ENCODE measurements at regions not wholly inside any gene's neighbourhood (a gene's known extent, or its start where the extent isn't known, plus 50 kb on each side); places are given as distances from the start of the nearest gene placed in this dataset.
"Not testable (repeated sequence)": the region's sequence is repeated elsewhere in the genome, so short reads cannot be mapped to it uniquely, and the experiment has no call there.

DNA sequence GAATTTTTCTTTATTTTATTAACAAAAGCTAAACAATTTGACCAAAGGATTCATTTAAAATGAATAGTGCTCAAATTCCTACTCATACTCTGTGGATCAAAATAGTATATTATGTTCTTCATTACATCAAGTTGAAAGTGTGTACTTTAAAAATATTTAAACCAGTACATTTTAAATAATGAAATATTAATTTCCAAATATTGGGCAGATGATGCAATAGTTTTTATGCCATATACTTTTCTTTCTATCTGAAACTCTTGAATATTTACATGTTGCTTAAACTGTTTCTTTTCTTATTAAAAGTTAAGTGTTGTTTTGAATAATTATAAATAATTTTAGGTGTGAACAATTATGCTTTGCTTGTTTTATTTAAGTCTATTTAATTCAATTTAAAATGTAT lies 144.7 kb upstream of the TMPRSS15 start:
- intact Hi-C loops (cut with DNase I), result no loop called here
- ATAC-seq (no peak), DNase-seq (no peak)

GRCh38 chr21:18549214-18549905 lies 145.8 kb upstream of the TMPRSS15 start:
- ATAC-seq (no peak), DNase-seq (no peak)
- intact Hi-C loops (cut with DNase I), result no loop called here

- ATAC-seq, result no peak
- intact Hi-C loops (cut with DNase I), result no loop called here
- DNase-seq, result no peak
Measured at GRCh38 chr21:18550361-18550760, 146.8 kb upstream of the TMPRSS15 start.

DNA sequence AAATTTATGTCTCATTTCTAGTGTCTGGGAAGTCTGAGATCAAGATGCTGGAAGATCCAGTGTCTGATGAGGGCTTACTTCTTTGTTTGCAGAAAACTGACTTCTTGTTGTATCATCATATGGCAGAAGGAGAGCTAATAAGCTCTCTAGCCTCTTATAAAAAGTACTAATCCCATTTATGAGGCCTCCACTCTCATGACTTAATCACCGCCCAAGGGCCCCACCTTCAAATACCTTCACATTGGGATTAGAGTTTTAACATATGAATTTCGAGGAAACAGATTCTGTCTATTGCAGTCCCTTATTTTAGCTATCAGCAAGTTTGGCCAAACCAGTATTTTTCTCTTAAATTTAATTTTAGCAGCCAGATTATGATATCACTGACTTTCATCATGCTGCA lies 150.2 kb upstream of the TMPRSS15 start:
- DNase-seq, result no peak
- no peak for ATAC-seq
- intact Hi-C loops (cut with DNase I), result no loop called here

GRCh38 chr21:18567770-18568169 lies 164.2 kb upstream of the TMPRSS15 start:
- intact Hi-C loops (cut with DNase I); ATAC-seq; DNase-seq: not testable (repeated sequence)

- intact Hi-C loops (cut with DNase I), result no loop called here
- DNase-seq (no peak), ATAC-seq (no peak)
Measured at GRCh38 chr21:18588001-18588662, 184.5 kb upstream of the TMPRSS15 start.

DNA sequence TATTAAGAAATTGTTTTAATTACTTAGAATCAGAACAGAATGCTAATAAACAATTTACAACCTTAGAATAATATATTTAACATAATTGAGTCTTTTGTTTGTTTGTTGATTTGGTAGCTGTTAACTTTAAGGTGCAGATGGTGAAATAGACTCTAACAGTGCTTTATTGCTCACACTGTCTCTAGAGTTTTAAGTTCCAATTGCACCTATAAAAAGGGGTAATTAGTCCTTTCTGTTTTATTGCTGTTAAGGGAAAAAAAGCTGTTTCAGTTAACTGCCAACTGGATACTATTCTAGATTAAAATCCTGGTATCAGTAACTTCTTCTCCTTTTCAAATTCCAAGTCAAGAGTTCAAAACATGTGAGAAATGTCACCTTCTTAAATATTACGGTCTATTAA lies 197.6 kb upstream of the TMPRSS15 start:
- intact Hi-C loops (cut with DNase I), result no loop called here
- ATAC-seq (no peak), DNase-seq (no peak)

- ATAC-seq (no peak), DNase-seq (no peak)
- intact Hi-C loops (cut with DNase I), result no loop called here
Measured at GRCh38 chr21:18602711-18603110, 199.1 kb upstream of the TMPRSS15 start.

- intact Hi-C loops (cut with DNase I), result no loop called here
- no peak for DNase-seq
- ATAC-seq, result no peak
Measured at GRCh38 chr21:18603261-18603660, 199.7 kb upstream of the TMPRSS15 start.

- intact Hi-C loops (cut with DNase I), result no loop called here
- ATAC-seq, result no peak
- DNase-seq, result no peak
Measured at GRCh38 chr21:18603980-18604379, 200.4 kb upstream of the TMPRSS15 start.

- ATAC-seq (no peak), DNase-seq (no peak)
- intact Hi-C loops (cut with DNase I), result no loop called here
Measured at GRCh38 chr21:18608226-18608625, 204.6 kb upstream of the TMPRSS15 start.

- intact Hi-C loops (cut with DNase I), result no loop called here
- ATAC-seq, result no peak
- no peak for DNase-seq
Measured at GRCh38 chr21:18614303-18614702, 210.7 kb upstream of the TMPRSS15 start.

GRCh38 chr21:18617291-18617690 lies 213.7 kb upstream of the TMPRSS15 start:
- ATAC-seq (no peak), DNase-seq (no peak)
- intact Hi-C loops (cut with DNase I), result no loop called here

- intact Hi-C loops (cut with DNase I), result no loop called here
- DNase-seq, result no peak
- no peak for ATAC-seq
Measured at GRCh38 chr21:18620436-18620835, 216.9 kb upstream of the TMPRSS15 start.

DNA sequence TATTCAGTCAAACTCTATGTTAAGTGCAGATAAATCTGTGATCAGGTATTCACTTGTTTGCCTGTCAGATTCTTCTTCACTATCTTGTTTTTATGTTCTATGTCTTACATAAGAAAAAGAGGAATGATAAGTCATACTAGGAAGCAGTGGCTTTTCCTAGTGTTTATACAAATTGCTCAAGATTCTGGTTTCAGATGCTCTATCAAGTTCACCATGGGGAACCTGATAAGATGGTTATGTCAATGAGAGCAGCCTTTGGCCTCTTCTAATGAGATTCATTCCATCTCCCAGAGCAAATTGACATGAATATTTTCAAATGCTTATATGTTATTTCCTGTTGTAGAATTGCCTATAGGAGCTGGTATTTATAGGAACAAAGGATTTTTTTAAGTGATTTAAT lies 218.8 kb upstream of the TMPRSS15 start:
- ATAC-seq, result no peak
- no peak for DNase-seq
- intact Hi-C loops (cut with DNase I), result no loop called here

DNA sequence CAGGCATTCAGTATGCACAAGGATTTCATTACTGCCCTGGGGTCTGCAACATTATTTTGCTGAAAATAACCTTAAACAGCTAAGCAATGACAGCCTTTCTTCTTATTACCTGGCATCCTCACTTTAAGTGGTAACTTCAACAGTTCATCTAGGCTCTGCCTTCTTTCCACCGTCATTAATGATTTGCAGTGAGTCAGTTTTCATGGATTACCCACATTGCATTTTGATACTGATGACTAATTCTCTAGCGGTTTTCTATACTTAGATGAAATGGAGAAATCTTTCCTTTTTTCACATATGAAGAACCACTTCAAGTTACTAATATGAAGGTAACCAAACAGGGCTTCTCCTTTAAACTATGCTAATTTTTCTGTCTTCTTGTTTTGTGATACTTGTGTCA lies 226.9 kb upstream of the TMPRSS15 start:
- DNase-seq, result no peak
- ATAC-seq, result no peak
- intact Hi-C loops (cut with DNase I), result no loop called here

- DNase-seq (no peak), ATAC-seq (no peak)
- intact Hi-C loops (cut with DNase I), result no loop called here
Measured at GRCh38 chr21:18636897-18637296, 233.3 kb upstream of the TMPRSS15 start.

DNA sequence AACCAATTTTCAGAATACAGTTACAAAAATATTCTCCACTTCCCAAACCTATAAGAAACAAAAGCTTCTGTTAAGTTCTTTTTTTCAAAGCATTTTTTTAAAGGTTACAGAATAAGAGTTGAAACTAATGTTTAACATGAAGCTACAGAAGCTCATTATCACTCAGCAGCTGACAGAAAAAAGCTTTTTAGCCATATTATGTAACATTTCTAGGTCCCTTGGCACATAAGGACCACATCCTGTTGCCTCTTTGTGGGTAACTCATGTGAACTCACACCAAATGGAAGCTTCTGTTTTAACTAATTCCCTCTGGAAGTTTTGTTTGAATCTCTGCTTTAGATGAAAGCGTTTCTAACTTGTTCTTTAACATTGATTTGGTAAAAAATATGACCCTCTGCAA lies 242.5 kb upstream of the TMPRSS15 start:
- intact Hi-C loops (cut with DNase I), result no loop called here
- ATAC-seq (no peak), DNase-seq (no peak)

DNA sequence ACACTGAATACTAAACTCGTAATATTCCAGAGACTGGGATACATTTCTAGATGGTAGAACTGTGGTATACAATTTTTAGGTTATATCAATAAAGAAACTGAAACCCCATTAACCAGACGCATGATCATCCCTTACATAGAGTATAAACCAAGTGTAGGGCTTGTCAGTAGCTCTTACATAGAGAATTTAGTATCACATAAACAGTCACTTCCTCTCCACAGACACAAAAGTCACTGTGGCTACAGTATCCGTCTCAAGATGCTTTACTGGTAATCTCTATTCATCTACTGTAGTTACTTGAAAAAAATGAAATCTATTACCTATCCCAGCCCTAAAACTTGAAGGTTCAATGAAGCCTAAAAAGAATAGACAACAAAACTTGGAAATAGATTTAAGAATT lies 252.3 kb upstream of the TMPRSS15 start:
- DNase-seq (no peak), ATAC-seq (no peak)
- intact Hi-C loops (cut with DNase I), result no loop called here

DNA sequence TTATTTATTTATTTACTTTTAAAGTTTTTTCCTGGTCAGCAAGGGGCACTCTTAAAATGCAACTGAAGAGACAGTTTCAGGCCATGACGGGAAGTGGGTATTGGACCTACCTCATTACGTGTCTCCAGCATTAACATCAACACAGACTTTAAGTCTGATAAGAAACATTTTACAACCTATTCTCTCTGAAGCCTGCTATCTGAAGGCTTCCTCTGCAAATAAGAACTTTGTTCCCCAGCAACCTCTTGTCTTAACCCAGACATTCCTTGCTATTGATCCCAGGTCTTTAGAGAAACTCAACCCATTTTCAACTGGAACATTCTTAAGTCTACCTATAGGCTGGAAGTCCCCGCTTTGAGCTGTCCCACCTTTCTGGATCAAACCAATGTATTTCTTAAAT lies 258.3 kb upstream of the TMPRSS15 start:
- no peak for DNase-seq
- ATAC-seq, result no peak
- intact Hi-C loops (cut with DNase I), result no loop called here

DNA sequence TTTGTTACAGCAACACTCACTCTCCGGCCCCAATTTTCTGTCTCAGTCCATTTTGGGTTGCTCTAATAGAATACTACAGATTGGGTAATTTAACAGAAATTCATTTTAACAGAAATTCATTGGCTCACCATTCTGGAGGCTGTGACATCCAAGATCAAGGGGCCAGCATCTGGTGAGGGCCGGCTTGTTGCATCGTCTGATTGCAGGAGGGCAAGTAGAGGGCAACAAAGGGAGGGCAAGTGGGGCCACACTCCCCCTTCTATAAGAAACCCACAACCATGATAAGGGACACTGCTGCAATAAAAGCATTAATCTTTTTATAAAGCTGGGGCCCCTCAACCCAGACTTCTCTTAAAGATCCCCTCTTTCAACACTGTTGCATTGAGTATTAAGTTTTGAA lies 260.1 kb upstream of the TMPRSS15 start:
- no peak for ATAC-seq

More for the DNA sequence above, 260.1 kb upstream of the TMPRSS15 start:
- DNase-seq, result no peak
- intact Hi-C loops (cut with DNase I), result no loop called here
